Thyroid gland (tissue), 4 donors: ENCODE measurements at regions not wholly inside any gene's neighbourhood (a gene's known extent, or its start where the extent isn't known, plus 50 kb on each side); places are given as distances from the start of the nearest gene placed in this dataset.

Experiments used
- DNase-seq, 2 donors: peaks; one replicate each; pipeline ENCODE4 v3.0.0-alpha.2; 2019
- H3K27ac ChIP-seq, 3 donors: fragments of 200-600 bp; sonication (generic); 1 replicate in 2 of 3; 2 replicates in 1 of 3; pipeline ENCODE4 v1.5.1; 2016 to 2019; ENCODE audit warnings: mild to moderate bottlenecking in 1 of 3, moderate library complexity in 1 of 3
- H3K27me3 ChIP-seq: fragments of 200-600 bp; sonication (generic); one replicate; pipeline ENCODE4 v1.5.1; 2019
- H3K36me3 ChIP-seq, 2 donors: fragments of 200-600 bp; sonication (generic); one replicate each; pipeline ENCODE4 v1.5.1; 2016 to 2019
- H3K4me1 ChIP-seq, 2 donors: fragments of 200-600 bp; sonication (generic); one replicate each; pipeline ENCODE4 v1.5.1; 2017 to 2019
- H3K4me3 ChIP-seq, 3 donors: fragments of 200-600 bp; sonication (generic); replicated peaks in 1 of 3; 1 replicate in 2 of 3; 2 replicates in 1 of 3; pipeline ENCODE4 v1.5.1; 2016; ENCODE audit warnings: mild to moderate bottlenecking in 1 of 3
- H3K9me3 ChIP-seq: fragments of 200-600 bp; sonication (generic); one replicate; pipeline ENCODE4 v1.5.1; 2017
- CTCF ChIP-seq, 6 experiments: fragments of 200-600 bp in 3 of 6; fragments of 450-650 bp in 3 of 6; sonication (generic) in 3 of 6; IDR thresholded peaks; one replicate each; pipeline ENCODE4 v1.5.1; 2016 to 2019; ENCODE audit warnings: antibody characterized with exemption in 6 of 6, mild to moderate bottlenecking in 2 of 6, inconsistent platforms in 1 of 6, moderate library complexity in 1 of 6
- POLR2A ChIP-seq, 2 donors: fragments of 450-650 bp; IDR thresholded peaks; one replicate each; pipeline ENCODE4 v1.6.1; 2017; ENCODE audit warnings: antibody characterized with exemption in 2 of 2, mild to moderate bottlenecking in 2 of 2, moderate library complexity in 1 of 2
- WGBS, 2 donors: methylation state at CpG; one replicate each; pipeline ENCODE4 v1.1.5; 2017; 5-methylcytosine and 5-hydroxymethylcytosine counted together
- intact Hi-C: fragments of 100-400 bp; cut with DNase I; formaldehyde crosslinking; loops from one replicate; pipeline ENCODE4 v1.15.1; 2023

GRCh38 chr11:26027887-26028286 is 304.0 kb upstream of the ANO3 start:
- Histone ChIP-seq H3K9me3 (no peaks in the 10 kb centered on the region), H3K4me3 (no peak overlapping the region), H3K36me3 (no peaks in the 10 kb centered on the region), H3K27ac (no peak overlapping the region), H3K27me3 (no peaks in the 10 kb centered on the region), H3K4me1 (no peaks in the 10 kb centered on the region)
- no peak for TF ChIP-seq CTCF (IDR thresholded peaks at IDR 0.05)
- no peak for TF ChIP-seq POLR2A (IDR thresholded peaks at IDR 0.05)
- intact Hi-C loops: no loop called here
- DNase-seq: no peak

GRCh38 chr11:26028393-26028911 is 303.5 kb upstream of the ANO3 start:
- H3K36me3 ChIP-seq: no peaks in the 10 kb centered on the region
- no peak for DNase-seq
- TF ChIP-seq POLR2A (IDR thresholded peaks at IDR 0.05) (no peak), CTCF (IDR thresholded peaks at IDR 0.05) (no peak)
- H3K27ac ChIP-seq: no peak overlapping the region
- H3K4me3 ChIP-seq: no peak overlapping the region
- H3K27me3 ChIP-seq: no peaks in the 10 kb centered on the region
- 67% methylated on average over 2 of the region's 2 CpGs for WGBS, 2 donors
- H3K9me3 ChIP-seq: no peaks in the 10 kb centered on the region
- intact Hi-C loops: no loop called here
- no peaks in the 10 kb centered on the region for H3K4me1 ChIP-seq

- no peak for DNase-seq
- TF ChIP-seq CTCF (IDR thresholded peaks at IDR 0.05) (no peak), POLR2A (IDR thresholded peaks at IDR 0.05) (no peak)
- Histone ChIP-seq H3K36me3 (no peaks in the 10 kb centered on the region), H3K4me1 (no peaks in the 10 kb centered on the region), H3K9me3 (no peaks in the 10 kb centered on the region), H3K4me3 (no peak overlapping the region), H3K27ac (no peak overlapping the region), H3K27me3 (no peaks in the 10 kb centered on the region)
- intact Hi-C loops: no loop called here
- 84 to 90% methylated on average over 3 of the region's 3 CpGs for WGBS, 2 donors
Measured at GRCh38 chr11:26030399-26030798, 301.5 kb upstream of the ANO3 start.

GRCh38 chr11:26032241-26032640 is 299.7 kb upstream of the ANO3 start:
- H3K4me1 ChIP-seq: no peaks in the 10 kb centered on the region
- H3K27ac ChIP-seq: no peak overlapping the region
- H3K27me3 ChIP-seq: no peaks in the 10 kb centered on the region
- intact Hi-C loops: no loop called here
- no peaks in the 10 kb centered on the region for H3K36me3 ChIP-seq
- no peak for DNase-seq
- TF ChIP-seq CTCF (IDR thresholded peaks at IDR 0.05) (no peak), POLR2A (IDR thresholded peaks at IDR 0.05) (no peak)
- no peak overlapping the region for H3K4me3 ChIP-seq
- no peaks in the 10 kb centered on the region for H3K9me3 ChIP-seq
- WGBS, 2 donors: 43 to 47% methylated on average over 2 of the region's 2 CpGs

- 94 to 96% methylated on average over 5 of the region's 6 CpGs for WGBS, 2 donors
- no peaks in the 10 kb centered on the region for H3K4me1 ChIP-seq
- no peak overlapping the region for H3K27ac ChIP-seq
- H3K9me3 ChIP-seq: no peaks in the 10 kb centered on the region
- DNase-seq: no peak
- no peak for TF ChIP-seq POLR2A (IDR thresholded peaks at IDR 0.05)
- intact Hi-C loops: no loop called here
- no peaks in the 10 kb centered on the region for H3K27me3 ChIP-seq
- H3K36me3 ChIP-seq: no peaks in the 10 kb centered on the region
- no peak overlapping the region for H3K4me3 ChIP-seq
Measured at GRCh38 chr11:26035696-26036095, 296.2 kb upstream of the ANO3 start.

- no peaks in the 10 kb centered on the region for H3K9me3 ChIP-seq
- H3K36me3 ChIP-seq: no peaks in the 10 kb centered on the region
- no peak overlapping the region for H3K27ac ChIP-seq
- no peaks in the 10 kb centered on the region for H3K4me1 ChIP-seq
- H3K27me3 ChIP-seq: no peaks in the 10 kb centered on the region
- TF ChIP-seq POLR2A (IDR thresholded peaks at IDR 0.05) (no peak), CTCF (IDR thresholded peaks at IDR 0.05) (no peak)
- 90 to 93% methylated on average over 2 of the region's 2 CpGs for WGBS, 2 donors
- no peak for DNase-seq
- H3K4me3 ChIP-seq: no peak overlapping the region
- intact Hi-C loops: no loop called here
Measured at GRCh38 chr11:26037716-26038115, 294.2 kb upstream of the ANO3 start.
